ENCODE measurements at regions not wholly inside any gene's neighbourhood (a gene's known extent, or its start where the extent isn't known, plus 50 kb on each side); places are given as distances from the start of the nearest gene placed in this dataset.

DNA sequence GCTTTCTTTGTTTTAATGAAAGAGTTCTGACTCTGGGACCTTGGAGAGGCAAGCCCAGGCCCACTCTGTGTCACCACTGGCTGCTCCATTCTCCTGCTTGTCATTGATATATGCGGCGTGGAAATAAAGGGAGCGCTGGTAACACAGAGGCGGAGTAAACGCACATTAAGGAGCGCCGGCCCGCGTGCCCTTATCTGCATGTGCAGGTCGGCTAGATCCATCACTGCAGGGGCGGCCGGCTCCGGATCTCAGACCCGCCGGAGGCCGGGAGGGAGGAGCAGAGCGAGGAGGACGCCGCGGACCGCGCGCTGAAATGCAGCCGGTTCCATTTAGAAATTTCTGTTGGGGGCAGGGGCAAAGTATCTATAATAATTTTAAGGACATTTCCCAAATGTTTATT lies 70.8 kb downstream of the MRPL36 start:
- no peak overlapping the region for H3K4me3 ChIP-seq (replicated peaks in 1 of 4; ENCODE audit: control extremely low read depth in 1 of 4, insufficient read depth in 1 of 4, low read depth in 3 of 4, low read length in 4 of 4)
- no peak overlapping the region for H3K4me2 ChIP-seq (ENCODE audit: extremely low read depth, insufficient read depth, low read length)
- no peaks in the 10 kb centered on the region for H3K36me3 ChIP-seq (ENCODE audit: control insufficient read depth, insufficient read depth, low read length)
- no peaks in the 10 kb centered on the region for H4K20me1 ChIP-seq (ENCODE audit: control insufficient read depth, extremely low read depth, insufficient read depth, low read length)
- no peak overlapping the region for H2AFZ ChIP-seq (ENCODE audit: low read length)
- H3K27me3 ChIP-seq (ENCODE audit: control insufficient read depth, insufficient read depth, low read length), result no peaks in the 10 kb centered on the region
- no peak overlapping the region for H3K27ac ChIP-seq (ENCODE audit: insufficient read depth, low read length)
- TF ChIP-seq EZH2 (IDR thresholded peaks at IDR 0.05; ENCODE audit: low read length, missing control alignments) (no peak), CTCF (conservative IDR thresholded peaks at IDR 0.05 in 1 of 2, IDR thresholded peaks at IDR 0.05 in 1 of 2; ENCODE audit: low read depth in 1 of 2, low read length in 2 of 2) (no peak)
- no peak for DNase-seq (ENCODE audit: low read depth in 2 of 2)
- H3K9me3 ChIP-seq (ENCODE audit: control insufficient read depth, insufficient read depth, low read depth, low read length), result no peaks in the 10 kb centered on the region
- H3K4me1 ChIP-seq (ENCODE audit: control insufficient read depth, extremely low read depth, insufficient read depth, low read length), result no peaks in the 10 kb centered on the region
- H3K9ac ChIP-seq (ENCODE audit: insufficient read depth, low read length), result no peak overlapping the region
- no peaks in the 10 kb centered on the region for H3K79me2 ChIP-seq (ENCODE audit: control insufficient read depth, insufficient read depth, low read length)

DNA sequence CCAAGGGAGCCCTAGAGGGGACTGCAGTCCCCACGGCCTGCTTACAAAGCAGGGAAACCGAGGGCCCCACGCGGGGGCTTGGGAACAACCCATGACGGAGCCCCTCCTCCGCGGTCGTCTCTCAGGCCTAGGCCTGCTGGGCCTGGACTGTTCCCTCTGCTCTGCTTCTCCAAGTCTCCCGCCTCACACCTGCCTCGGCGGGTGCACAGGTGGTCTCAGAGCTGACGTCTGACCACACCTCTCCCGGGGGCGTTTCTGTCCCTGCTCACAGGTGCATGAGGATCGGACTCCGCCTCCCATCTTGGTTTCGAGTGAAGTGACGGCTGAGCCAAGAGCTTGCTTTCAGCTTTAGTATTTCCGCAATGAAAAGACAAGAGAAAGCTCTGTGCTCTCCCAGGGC lies 72.1 kb downstream of the MRPL36 start:
- Histone ChIP-seq H3K4me1 (ENCODE audit: control insufficient read depth, extremely low read depth, insufficient read depth, low read length) (no peaks in the 10 kb centered on the region), H3K9me3 (ENCODE audit: control insufficient read depth, insufficient read depth, low read depth, low read length) (no peaks in the 10 kb centered on the region)
- DNase-seq (ENCODE audit: low read depth in 2 of 2), result no peak

DNA sequence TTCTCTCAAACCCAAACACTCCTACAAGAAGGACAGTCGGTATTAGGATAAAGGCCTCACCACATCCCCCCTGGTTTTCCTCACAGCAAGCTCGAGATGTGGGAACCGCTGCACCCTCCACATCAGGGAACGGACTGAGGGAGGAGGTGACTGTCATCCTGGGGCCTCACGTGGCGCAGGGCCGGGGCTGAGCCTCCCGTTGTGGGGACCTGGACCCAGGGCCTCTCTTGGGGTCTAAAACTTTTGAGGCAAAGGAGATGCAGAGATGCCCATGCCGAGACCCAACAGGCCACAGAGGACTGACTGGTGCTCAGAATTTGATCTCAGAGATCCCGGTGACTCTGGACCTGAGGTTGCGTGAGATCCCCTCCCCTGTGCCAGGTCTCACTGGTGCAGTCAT lies 72.7 kb downstream of the MRPL36 start:
- Histone ChIP-seq H3K27ac (ENCODE audit: insufficient read depth, low read length) (no peak overlapping the region), H4K20me1 (ENCODE audit: control insufficient read depth, extremely low read depth, insufficient read depth, low read length) (no peaks in the 10 kb centered on the region), H3K79me2 (ENCODE audit: control insufficient read depth, insufficient read depth, low read length) (no peaks in the 10 kb centered on the region), H3K4me3 (replicated peaks in 1 of 4; ENCODE audit: control extremely low read depth in 1 of 4, insufficient read depth in 1 of 4, low read depth in 3 of 4, low read length in 4 of 4) (no peak overlapping the region), H3K4me2 (ENCODE audit: extremely low read depth, insufficient read depth, low read length) (no peak overlapping the region), H3K9ac (ENCODE audit: insufficient read depth, low read length) (no peak overlapping the region), H3K36me3 (ENCODE audit: control insufficient read depth, insufficient read depth, low read length) (no peaks in the 10 kb centered on the region), H2AFZ (ENCODE audit: low read length) (no peak overlapping the region), H3K27me3 (ENCODE audit: control insufficient read depth, insufficient read depth, low read length) (no peaks in the 10 kb centered on the region), H3K9me3 (ENCODE audit: control insufficient read depth, insufficient read depth, low read depth, low read length) (no peaks in the 10 kb centered on the region), H3K4me1 (ENCODE audit: control insufficient read depth, extremely low read depth, insufficient read depth, low read length) (no peaks in the 10 kb centered on the region)
- no peak for DNase-seq (ENCODE audit: low read depth in 2 of 2)
- no peak for TF ChIP-seq CTCF (conservative IDR thresholded peaks at IDR 0.05 in 1 of 2, IDR thresholded peaks at IDR 0.05 in 1 of 2; ENCODE audit: low read depth in 1 of 2, low read length in 2 of 2)

More for the DNA sequence above, 72.1 kb downstream of the MRPL36 start:
- Histone ChIP-seq H3K27me3 (ENCODE audit: control insufficient read depth, insufficient read depth, low read length) (no peaks in the 10 kb centered on the region), H3K4me2 (ENCODE audit: extremely low read depth, insufficient read depth, low read length) (no peak overlapping the region), H3K9ac (ENCODE audit: insufficient read depth, low read length) (no peak overlapping the region), H3K27ac (ENCODE audit: insufficient read depth, low read length) (no peak overlapping the region), H3K36me3 (ENCODE audit: control insufficient read depth, insufficient read depth, low read length) (no peaks in the 10 kb centered on the region), H3K79me2 (ENCODE audit: control insufficient read depth, insufficient read depth, low read length) (no peaks in the 10 kb centered on the region), H3K4me3 (replicated peaks in 1 of 4; ENCODE audit: control extremely low read depth in 1 of 4, insufficient read depth in 1 of 4, low read depth in 3 of 4, low read length in 4 of 4) (no peak overlapping the region), H4K20me1 (ENCODE audit: control insufficient read depth, extremely low read depth, insufficient read depth, low read length) (no peaks in the 10 kb centered on the region), H2AFZ (ENCODE audit: low read length) (no peak overlapping the region)
- no peak for TF ChIP-seq CTCF (conservative IDR thresholded peaks at IDR 0.05 in 1 of 2, IDR thresholded peaks at IDR 0.05 in 1 of 2; ENCODE audit: low read depth in 1 of 2, low read length in 2 of 2)
- no peak for TF ChIP-seq EZH2 (IDR thresholded peaks at IDR 0.05; ENCODE audit: low read length, missing control alignments)

Data from fibroblast of lung (primary cell).